ENCODE measurements at regions not wholly inside any gene's neighbourhood (a gene's known extent, or its start where the extent isn't known, plus 50 kb on each side); places are given as distances from the start of the nearest gene placed in this dataset.

GRCh38 chr22:34475886-34476285 is 555.6 kb upstream of the LARGE1 start:
- no peak for ATAC-seq (ENCODE audit: low read depth)
- H3K9me3 Mint-ChIP-seq (ENCODE audit: insufficient read depth), result peaks cover 3% of the 10 kb centered on the region
- H3K27me3 Mint-ChIP-seq, result no peaks in the 10 kb centered on the region
- H4K20me1 ChIP-seq (ENCODE audit: control insufficient read depth, insufficient read depth, low read length, poor library complexity, severe bottlenecking), result no peaks in the 10 kb centered on the region
- H3K4me1 Mint-ChIP-seq, result no peaks in the 10 kb centered on the region
- no peaks in the 10 kb centered on the region for H3K79me2 ChIP-seq (ENCODE audit: control insufficient read depth, insufficient read depth, low read length)
- no peak overlapping the region for H3K4me2 ChIP-seq (replicated peaks; ENCODE audit: low read depth, low read length, poor library complexity, severe bottlenecking)
- H2AFZ ChIP-seq (ENCODE audit: insufficient read depth, low read depth, low read length, poor library complexity, severe bottlenecking), result no peak overlapping the region
- no peaks in the 10 kb centered on the region for H3K36me3 ChIP-seq (replicated peaks in 1 of 2; ENCODE audit: control extremely low read depth in 1 of 2, control insufficient read depth in 1 of 2, extremely low read depth in 1 of 2, insufficient read depth in 2 of 2, low read length in 1 of 2)
- no peaks in the 10 kb centered on the region for H3K27me3 ChIP-seq (replicated peaks in 1 of 4; ENCODE audit: control extremely low read depth in 1 of 4, control insufficient read depth in 3 of 4, insufficient read depth in 4 of 4, low read length in 3 of 4)
- no peak overlapping the region for H3K27ac ChIP-seq (ENCODE audit: low read length in 2 of 2)
- intact Hi-C loops (cut with micrococcal nuclease), result no loop called here
- H3K4me3 Mint-ChIP-seq, result no peak overlapping the region
- ChIA-PET POLR2A (no interaction called here), CTCF (no interaction called here)
- peaks cover 0 to 6% (median 1%) of the 10 kb centered on the region in 3 donors for H3K9me3 ChIP-seq (ENCODE audit: control extremely low read depth in 1 of 3, control insufficient read depth in 2 of 3, insufficient read depth in 1 of 3, low read length in 2 of 3)
- no peak overlapping the region for H3K27ac Mint-ChIP-seq
- TF ChIP-seq, protein P1, sequence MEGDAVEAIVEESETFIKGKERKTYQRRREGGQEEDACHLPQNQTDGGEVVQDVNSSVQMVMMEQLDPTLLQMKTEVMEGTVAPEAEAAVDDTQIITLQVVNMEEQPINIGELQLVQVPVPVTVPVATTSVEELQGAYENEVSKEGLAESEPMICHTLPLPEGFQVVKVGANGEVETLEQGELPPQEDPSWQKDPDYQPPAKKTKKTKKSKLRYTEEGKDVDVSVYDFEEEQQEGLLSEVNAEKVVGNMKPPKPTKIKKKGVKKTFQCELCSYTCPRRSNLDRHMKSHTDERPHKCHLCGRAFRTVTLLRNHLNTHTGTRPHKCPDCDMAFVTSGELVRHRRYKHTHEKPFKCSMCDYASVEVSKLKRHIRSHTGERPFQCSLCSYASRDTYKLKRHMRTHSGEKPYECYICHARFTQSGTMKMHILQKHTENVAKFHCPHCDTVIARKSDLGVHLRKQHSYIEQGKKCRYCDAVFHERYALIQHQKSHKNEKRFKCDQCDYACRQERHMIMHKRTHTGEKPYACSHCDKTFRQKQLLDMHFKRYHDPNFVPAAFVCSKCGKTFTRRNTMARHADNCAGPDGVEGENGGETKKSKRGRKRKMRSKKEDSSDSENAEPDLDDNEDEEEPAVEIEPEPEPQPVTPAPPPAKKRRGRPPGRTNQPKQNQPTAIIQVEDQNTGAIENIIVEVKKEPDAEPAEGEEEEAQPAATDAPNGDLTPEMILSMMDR (IDR thresholded peaks at IDR 0.05), result no peak
- TF ChIP-seq EZH2 (IDR thresholded peaks at IDR 0.05; ENCODE audit: borderline replicate concordance, insufficient read depth, low read depth, low read length, poor library complexity, severe bottlenecking), result no peak
- no peak for DNase-seq
- no CpG with 5 or more reads among the region's 3 CpGs for WGBS (ENCODE audit: insufficient coverage)
- no peak overlapping the region for H3K9ac ChIP-seq (ENCODE audit: low read length)
- H3K4me3 ChIP-seq (ENCODE audit: control extremely low read depth in 1 of 5, extremely low read depth in 1 of 5, insufficient read depth in 1 of 5, low read depth in 2 of 5, low read length in 4 of 5), result no peak overlapping the region
- no peaks in the 10 kb centered on the region for H3K4me1 ChIP-seq (ENCODE audit: control insufficient read depth in 2 of 2, insufficient read depth in 2 of 2, low read length in 2 of 2)

DNA sequence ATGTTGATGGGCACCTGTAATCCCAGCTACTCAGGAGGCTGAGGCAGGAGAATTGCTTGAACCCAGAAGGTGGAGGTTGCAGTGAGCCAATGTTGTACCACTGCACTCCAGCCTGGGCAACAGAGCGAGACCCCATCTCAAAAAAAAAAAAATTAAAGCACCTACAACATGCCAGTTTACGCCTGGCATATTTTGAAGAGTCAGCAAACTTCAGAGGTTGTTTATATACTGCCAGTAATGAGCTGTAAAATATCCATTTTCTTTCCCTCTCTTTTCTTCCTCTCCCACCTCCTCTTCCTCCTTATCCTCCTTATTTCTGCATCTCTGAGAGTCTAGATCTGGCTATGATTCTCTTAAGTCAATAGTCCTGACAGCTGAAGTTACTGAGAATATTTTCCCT is 556.5 kb upstream of the LARGE1 start:
- intact Hi-C loops (cut with micrococcal nuclease), result no loop called here
- TF ChIP-seq, protein P1 (IDR thresholded peaks at IDR 0.05), result no peak
- Histone ChIP-seq H2AFZ (ENCODE audit: insufficient read depth, low read depth, low read length, poor library complexity, severe bottlenecking) (no peak overlapping the region), H3K4me3 (ENCODE audit: control extremely low read depth in 1 of 5, extremely low read depth in 1 of 5, insufficient read depth in 1 of 5, low read depth in 2 of 5, low read length in 4 of 5) (no peak overlapping the region), H3K9ac (ENCODE audit: low read length) (no peak overlapping the region), H3K4me1 (ENCODE audit: control insufficient read depth in 2 of 2, insufficient read depth in 2 of 2, low read length in 2 of 2) (no peaks in the 10 kb centered on the region), H4K20me1 (ENCODE audit: control insufficient read depth, insufficient read depth, low read length, poor library complexity, severe bottlenecking) (no peaks in the 10 kb centered on the region), H3K4me2 (replicated peaks; ENCODE audit: low read depth, low read length, poor library complexity, severe bottlenecking) (no peak overlapping the region), H3K9me3 (ENCODE audit: control extremely low read depth in 1 of 3, control insufficient read depth in 2 of 3, insufficient read depth in 1 of 3, low read length in 2 of 3) (peaks cover 1 to 10% (median 5%) of the 10 kb centered on the region in 3 donors), H3K27me3 (replicated peaks in 1 of 4; ENCODE audit: control extremely low read depth in 1 of 4, control insufficient read depth in 3 of 4, insufficient read depth in 4 of 4, low read length in 3 of 4) (no peaks in the 10 kb centered on the region), H3K79me2 (ENCODE audit: control insufficient read depth, insufficient read depth, low read length) (no peaks in the 10 kb centered on the region), H3K36me3 (replicated peaks in 1 of 2; ENCODE audit: control extremely low read depth in 1 of 2, control insufficient read depth in 1 of 2, extremely low read depth in 1 of 2, insufficient read depth in 2 of 2, low read length in 1 of 2) (no peaks in the 10 kb centered on the region), H3K27ac (ENCODE audit: low read length in 2 of 2) (no peak overlapping the region)
- DNase-seq (no peak), ATAC-seq (ENCODE audit: low read depth) (no peak)
- ChIA-PET POLR2A (no interaction called here), CTCF (no interaction called here)
- H3K4me3 Mint-ChIP-seq, result no peak overlapping the region
- no peak overlapping the region for H3K27ac Mint-ChIP-seq
- H3K27me3 Mint-ChIP-seq, result no peaks in the 10 kb centered on the region
- no CpG with 5 or more reads among the region's 2 CpGs for WGBS (ENCODE audit: insufficient coverage)
- H3K9me3 Mint-ChIP-seq (ENCODE audit: insufficient read depth), result peaks cover 6% of the 10 kb centered on the region
- H3K4me1 Mint-ChIP-seq, result no peaks in the 10 kb centered on the region

Measured in B cell (primary cell).